H1 (cell line): ENCODE measurements at regions not wholly inside any gene's neighbourhood (a gene's known extent, or its start where the extent isn't known, plus 50 kb on each side); places are given as distances from the start of the nearest gene placed in this dataset.

ENCODE experiments used
- CTCF ChIA-PET: fragments of 300-600 bp; sonication (Branson Sonifier 250); formaldehyde crosslinking; loops from one replicate; lab custom pipeline; 2021; ENCODE audit not compliant: partially characterized antibody; lab: Charles Lee
- POLR2A ChIA-PET: fragments of 300-600 bp; sonication (Branson Sonifier 250); formaldehyde crosslinking; loops from one replicate; lab custom pipeline; 2021; ENCODE audit warnings: inconsistent platforms; ENCODE audit not compliant: partially characterized antibody; lab: Charles Lee
- DNase-seq, 2 experiments: peaks; one replicate each; pipeline versions ENCODE4 v3.0.0 to v3.0.0-alpha.2; 2010 to 2022; ENCODE audit warnings: low spot score in 2 of 2, low read depth in 1 of 2, mixed read lengths in 1 of 2
- FAIRE-seq: peaks from 2 replicates; lab custom pipeline; 2011; peaks lifted over from hg19 to GRCh38; lab: Jason Lieb, UNC
- H2AFZ ChIP-seq: 2 replicates; pipeline ENCODE4 v1.8.1; 2012; ENCODE audit warnings: low read length, inconsistent platforms
- H2AK5ac ChIP-seq: 2 replicates; pipeline ENCODE4 v1.6.1; 2013; ENCODE audit warnings: low read depth, low read length
- H2BK120ac ChIP-seq: replicated peaks from 2 replicates; pipeline ENCODE3; 2013; ENCODE audit warnings: low read depth, low read length, inconsistent platforms
- H2BK12ac ChIP-seq: 2 replicates; pipeline ENCODE4 v1.6.1; 2013; ENCODE audit warnings: low read depth, low read length
- H2BK15ac ChIP-seq: 2 replicates; pipeline ENCODE4 v1.6.1; 2013; ENCODE audit warnings: low read length
- H2BK20ac ChIP-seq: 2 replicates; pipeline ENCODE4 v1.6.1; 2013; ENCODE audit warnings: low read length
- H2BK5ac ChIP-seq: 2 replicates; pipeline ENCODE4 v1.6.1; 2013; ENCODE audit warnings: low read depth, low read length
- H3K14ac ChIP-seq: 2 replicates; pipeline ENCODE4 v1.6.1; 2013; ENCODE audit warnings: inconsistent platforms; ENCODE audit not compliant: insufficient read length
- H3K18ac ChIP-seq: 2 replicates; pipeline ENCODE4 v1.6.1; 2013; ENCODE audit warnings: low read length; ENCODE audit errors: extremely low read depth
- H3K23ac ChIP-seq: 2 replicates; pipeline ENCODE4 v1.6.1; 2013; ENCODE audit warnings: inconsistent platforms; ENCODE audit not compliant: insufficient read length
- H3K23me2 ChIP-seq: 2 replicates; pipeline ENCODE4 v1.6.1; 2013; ENCODE audit warnings: low read depth, low read length
- H3K27ac ChIP-seq: 2 replicates; pipeline ENCODE4 v1.6.1; 2011; ENCODE audit warnings: low read depth, low read length, inconsistent platforms
- H3K27me3 ChIP-seq, 4 experiments: replicated peaks in 1 of 4; 1 replicate in 1 of 4; 2 replicates in 3 of 4; pipeline versions ENCODE4 v1.6.1 to v1.8.1; 2011 to 2013; ENCODE audit warnings: low read length in 3 of 4, mild to moderate bottlenecking in 3 of 4, inconsistent platforms in 2 of 4, mixed read lengths in 2 of 4, moderate library complexity in 1 of 4; ENCODE audit not compliant: control insufficient read depth in 3 of 4, insufficient read depth in 3 of 4; ENCODE audit errors: extremely low read depth in 1 of 4
- H3K36me3 ChIP-seq, 4 experiments: 2 replicates each; pipeline versions ENCODE4 v1.6.1 to v1.8.1; 2011 to 2013; ENCODE audit warnings: mild to moderate bottlenecking in 4 of 4, low read length in 3 of 4, moderate library complexity in 2 of 4, control low read depth in 1 of 4, inconsistent platforms in 1 of 4; ENCODE audit not compliant: insufficient read depth in 4 of 4, control insufficient read depth in 2 of 4
- H3K4ac ChIP-seq: replicated peaks from 2 replicates; pipeline ENCODE3; 2013; ENCODE audit warnings: low read length, low read depth, mixed read lengths, inconsistent platforms; ENCODE audit not compliant: insufficient read length
- H3K4me1 ChIP-seq, 4 experiments: replicated peaks in 1 of 4; 1 replicate in 1 of 4; 2 replicates in 3 of 4; pipeline versions ENCODE4 v1.6.1 to v1.8.1; 2011 to 2013; ENCODE audit warnings: low read length in 3 of 4, inconsistent platforms in 2 of 4, mixed read lengths in 1 of 4; ENCODE audit not compliant: insufficient read depth in 4 of 4, control insufficient read depth in 3 of 4
- H3K4me2 ChIP-seq, 2 experiments: 2 replicates each; pipeline versions ENCODE4 v1.6.1 to v1.8.1; 2011 to 2013; ENCODE audit warnings: low read depth in 2 of 2, low read length in 2 of 2, control low read depth in 1 of 2, inconsistent platforms in 1 of 2, mild to moderate bottlenecking in 1 of 2; ENCODE audit not compliant: insufficient read depth in 1 of 2
- H3K4me3 ChIP-seq, 4 experiments: fragments of 200-600, 300-600 bp in 1 of 4; sonication (generic), shearing (Covaris generic), sonication (Bioruptor Twin) in 1 of 4; 2 replicates each; pipeline versions ENCODE4 v1.5.1 to v1.8.1; 2011 to 2016; ENCODE audit warnings: low read length in 4 of 4, low read depth in 3 of 4, control low read depth in 2 of 4, inconsistent platforms in 2 of 4, mild to moderate bottlenecking in 2 of 4, mixed read lengths in 1 of 4, moderate library complexity in 1 of 4; ENCODE audit not compliant: insufficient read depth in 2 of 4; ENCODE audit errors: extremely low read depth in 1 of 4
- H3K56ac ChIP-seq: replicated peaks from 2 replicates; pipeline ENCODE3; 2013; ENCODE audit warnings: low read depth, mild to moderate bottlenecking, mixed read lengths, low read length, inconsistent platforms; ENCODE audit not compliant: insufficient read length
- H3K79me1 ChIP-seq: 2 replicates; pipeline ENCODE4 v1.6.1; 2013; ENCODE audit warnings: low read depth, low read length, control low read depth
- H3K79me2 ChIP-seq, 2 experiments: 2 replicates each; pipeline versions ENCODE4 v1.6.1 to v1.8.1; 2012 to 2013; ENCODE audit warnings: low read length in 2 of 2, mild to moderate bottlenecking in 2 of 2, inconsistent platforms in 1 of 2; ENCODE audit not compliant: insufficient read depth in 2 of 2, control insufficient read depth in 1 of 2
- H3K9ac ChIP-seq, 4 experiments: replicated peaks in 1 of 4; 1 replicate in 1 of 4; 2 replicates in 3 of 4; pipeline versions ENCODE4 v1.6.1 to v1.8.1; 2011 to 2013; ENCODE audit warnings: low read depth in 3 of 4, low read length in 3 of 4, control low read depth in 2 of 4, mild to moderate bottlenecking in 2 of 4, moderate library complexity in 2 of 4, inconsistent platforms in 1 of 4; ENCODE audit errors: extremely low read depth in 1 of 4
- H3K9me3 ChIP-seq, 2 experiments: 2 replicates each; pipeline versions ENCODE4 v1.6.1 to v1.8.1; 2012 to 2013; ENCODE audit warnings: mild to moderate bottlenecking in 2 of 2, moderate library complexity in 2 of 2, control low read depth in 1 of 2, inconsistent platforms in 1 of 2, low read depth in 1 of 2, low read length in 1 of 2, mixed read lengths in 1 of 2; ENCODE audit not compliant: insufficient read depth in 2 of 2
- H4K20me1 ChIP-seq, 2 experiments: replicated peaks in 1 of 2; 2 replicates each; pipeline versions ENCODE3 to v1.8.1; 2011 to 2013; ENCODE audit warnings: inconsistent platforms in 2 of 2, low read length in 2 of 2, mild to moderate bottlenecking in 1 of 2; ENCODE audit not compliant: insufficient read depth in 2 of 2, control insufficient read depth in 1 of 2
- H4K5ac ChIP-seq: 2 replicates; pipeline ENCODE4 v1.6.1; 2013; ENCODE audit warnings: low read length, low read depth, mixed read lengths, inconsistent platforms; ENCODE audit not compliant: insufficient read length
- H4K8ac ChIP-seq: 2 replicates; pipeline ENCODE4 v1.8.0; 2013; ENCODE audit warnings: mild to moderate bottlenecking, moderate library complexity, low read length, inconsistent platforms; ENCODE audit not compliant: insufficient read depth; ENCODE audit errors: extremely low read depth
- H4K91ac ChIP-seq: replicated peaks from 2 replicates; pipeline ENCODE3; 2013; ENCODE audit warnings: low read length, mixed read lengths, inconsistent platforms; ENCODE audit not compliant: insufficient read length
- BRCA1 ChIP-seq: IDR thresholded peaks from 2 replicates; pipeline ENCODE4 v1.6.1; 2012; ENCODE audit warnings: low read depth, low read length, improper control_type of control experiment
- CREB1 ChIP-seq: IDR thresholded peaks from 2 replicates; pipeline ENCODE4 v1.6.1; 2012; ENCODE audit warnings: inconsistent platforms
- EZH2 ChIP-seq: fragments of 200-600 bp; sonication (generic); IDR thresholded peaks from 2 replicates; pipeline ENCODE4 v1.7.1; 2012; ENCODE audit warnings: low read depth, mild to moderate bottlenecking, moderate library complexity, low read length, inconsistent platforms; ENCODE audit not compliant: severe bottlenecking
- JUN ChIP-seq: IDR thresholded peaks from 2 replicates; pipeline ENCODE4 v1.6.1; 2011; ENCODE audit warnings: low read depth, mild to moderate bottlenecking, improper control_type of control experiment, low read length
- KDM1A ChIP-seq: fragments of 200-600, 300-600 bp; sonication (generic); IDR thresholded peaks from 2 replicates; pipeline ENCODE4 v1.7.1; 2016; ENCODE audit warnings: mild to moderate bottlenecking, low read length, borderline replicate concordance
- TEAD4 ChIP-seq: IDR thresholded peaks from 2 replicates; pipeline ENCODE4 v1.6.1; 2012; ENCODE audit warnings: low read depth, low read length, inconsistent platforms, mixed read lengths
- ZNF274 ChIP-seq: IDR thresholded peaks from 2 replicates; pipeline ENCODE4 v1.7.0; 2012; ENCODE audit warnings: low read length, borderline replicate concordance; ENCODE audit errors: extremely low read depth

GRCh38 chr7:13105209-13105608, 417.8 kb downstream of the ARL4A start:
- no peak overlapping the region for H3K18ac ChIP-seq
- no peak overlapping the region for H4K8ac ChIP-seq
- H3K14ac ChIP-seq = no peak overlapping the region
- H3K23ac ChIP-seq = no peak overlapping the region
- CTCF ChIA-PET = no interaction called here
- no peak overlapping the region for H2AFZ ChIP-seq
- no peaks in the 10 kb centered on the region for H3K79me2 ChIP-seq
- H3K4me2 ChIP-seq = no peak overlapping the region
- no peak overlapping the region for H2BK12ac ChIP-seq
- H3K23me2 ChIP-seq = no peaks in the 10 kb centered on the region
- H3K4ac ChIP-seq = no peak overlapping the region
- POLR2A ChIA-PET = no interaction called here
- H4K20me1 ChIP-seq = no peaks in the 10 kb centered on the region
- no peak overlapping the region for H2BK15ac ChIP-seq
- no peak overlapping the region for H2BK120ac ChIP-seq
- no peak overlapping the region for H3K27ac ChIP-seq
- TF ChIP-seq JUN = no peak
- no peak for TF ChIP-seq CREB1
- TF ChIP-seq KDM1A = no peak
- TF ChIP-seq TEAD4 = no peak
- TF ChIP-seq BRCA1 = no peak
- TF ChIP-seq EZH2 = no peak
- TF ChIP-seq ZNF274 = no peak
- no peaks in the 10 kb centered on the region for H3K27me3 ChIP-seq
- no peak overlapping the region for H2AK5ac ChIP-seq
- no peak overlapping the region for H3K4me3 ChIP-seq
- no peak overlapping the region for H2BK20ac ChIP-seq
- H3K9ac ChIP-seq = no peak overlapping the region
- no peaks in the 10 kb centered on the region for H3K36me3 ChIP-seq
- FAIRE-seq (no peak), DNase-seq (no peak)
- H4K5ac ChIP-seq = no peak overlapping the region
- no peak overlapping the region for H2BK5ac ChIP-seq
- no peak overlapping the region for H3K56ac ChIP-seq
- no peaks in the 10 kb centered on the region; a peak in 1 of 4 replicates for H3K9me3 ChIP-seq
- H4K91ac ChIP-seq = no peak overlapping the region
- H3K79me1 ChIP-seq = no peaks in the 10 kb centered on the region
- no peaks in the 10 kb centered on the region for H3K4me1 ChIP-seq
